HCT116 (cell line): ENCODE measurements at regions not wholly inside any gene's neighbourhood (a gene's known extent, or its start where the extent isn't known, plus 50 kb on each side); places are given as distances from the start of the nearest gene placed in this dataset.
"Not testable (repeated sequence)": the region's sequence is repeated elsewhere in the genome, so short reads cannot be mapped to it uniquely, and the experiment has no call there.

Experiments used
- CTCF ChIP-seq, 3 experiments: fragments of 200-600 bp in 1 of 3; sonication (generic) in 1 of 3; IDR thresholded peaks in 2 of 3; conservative IDR thresholded peaks in 1 of 3; 2 replicates each; pipeline ENCODE4 v1.5.1; 2012 to 2017; ENCODE audit warnings: low read depth in 2 of 3, low read length in 2 of 3, antibody characterized with exemption in 1 of 3, borderline replicate concordance in 1 of 3, control low read depth in 1 of 3, mild to moderate bottlenecking in 1 of 3, mixed read lengths in 1 of 3, mixed run types in 1 of 3, moderate library complexity in 1 of 3; ENCODE audit not compliant: insufficient read depth in 1 of 3
- MAX ChIP-seq: IDR thresholded peaks from 2 replicates; pipeline ENCODE4 v1.6.1; 2012

GRCh38 chrX:153251952-153252351 is 69.6 kb downstream of the PNMA6F start:
- not testable (repeated sequence) for TF ChIP-seq CTCF (IDR thresholded peaks at IDR 0.05 in 2 of 3, conservative IDR thresholded peaks at IDR 0.05 in 1 of 3; ENCODE audit: borderline replicate concordance in 1 of 3, insufficient read depth in 1 of 3, low read depth in 2 of 3, low read length in 2 of 3); MAX
